ENCODE measurements at regions not wholly inside any gene's neighbourhood (a gene's known extent, or its start where the extent isn't known, plus 50 kb on each side); places are given as distances from the start of the nearest gene placed in this dataset.

DNA sequence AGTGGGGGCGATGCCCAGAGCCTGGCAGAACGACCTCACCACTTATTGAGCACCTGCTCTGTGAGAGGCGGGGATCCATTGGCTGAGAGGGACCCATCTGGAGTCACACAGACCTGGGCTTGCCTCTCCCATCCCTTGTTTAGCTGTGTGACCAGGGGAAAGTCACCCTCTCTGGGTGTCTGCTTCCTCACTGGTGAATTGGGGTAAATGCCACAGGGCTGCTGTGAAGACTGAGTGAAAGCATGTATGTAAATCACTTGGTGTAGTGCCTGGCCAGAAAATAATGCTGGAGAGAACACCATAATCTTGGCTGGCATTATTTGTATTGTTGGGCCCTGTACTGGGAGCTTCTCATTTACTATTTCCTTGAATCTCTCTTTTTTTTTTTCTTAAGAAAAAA is 83.4 kb upstream of the PRL start:
- no peaks in the 10 kb centered on the region for H3K9me3 ChIP-seq
- 86 to 91% methylated on average over 2 to 3 of the region's 3 CpGs for WGBS, 2 donors
- H3K27ac ChIP-seq: no peak overlapping the region
- no peak overlapping the region for H3K4me3 ChIP-seq
- TF ChIP-seq EP300 (IDR thresholded peaks at IDR 0.05) (no peak), POLR2A (IDR thresholded peaks at IDR 0.05) (no peak)
- TF ChIP-seq, protein P1, sequence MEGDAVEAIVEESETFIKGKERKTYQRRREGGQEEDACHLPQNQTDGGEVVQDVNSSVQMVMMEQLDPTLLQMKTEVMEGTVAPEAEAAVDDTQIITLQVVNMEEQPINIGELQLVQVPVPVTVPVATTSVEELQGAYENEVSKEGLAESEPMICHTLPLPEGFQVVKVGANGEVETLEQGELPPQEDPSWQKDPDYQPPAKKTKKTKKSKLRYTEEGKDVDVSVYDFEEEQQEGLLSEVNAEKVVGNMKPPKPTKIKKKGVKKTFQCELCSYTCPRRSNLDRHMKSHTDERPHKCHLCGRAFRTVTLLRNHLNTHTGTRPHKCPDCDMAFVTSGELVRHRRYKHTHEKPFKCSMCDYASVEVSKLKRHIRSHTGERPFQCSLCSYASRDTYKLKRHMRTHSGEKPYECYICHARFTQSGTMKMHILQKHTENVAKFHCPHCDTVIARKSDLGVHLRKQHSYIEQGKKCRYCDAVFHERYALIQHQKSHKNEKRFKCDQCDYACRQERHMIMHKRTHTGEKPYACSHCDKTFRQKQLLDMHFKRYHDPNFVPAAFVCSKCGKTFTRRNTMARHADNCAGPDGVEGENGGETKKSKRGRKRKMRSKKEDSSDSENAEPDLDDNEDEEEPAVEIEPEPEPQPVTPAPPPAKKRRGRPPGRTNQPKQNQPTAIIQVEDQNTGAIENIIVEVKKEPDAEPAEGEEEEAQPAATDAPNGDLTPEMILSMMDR (IDR thresholded peaks at IDR 0.05): no peak
- no peaks in the 10 kb centered on the region for H3K36me3 ChIP-seq
- H3K4me1 ChIP-seq: no peaks in the 10 kb centered on the region
- no peaks in the 10 kb centered on the region for H3K27me3 ChIP-seq
- no peak for DNase-seq (ENCODE audit: low spot score in 2 of 2)

DNA sequence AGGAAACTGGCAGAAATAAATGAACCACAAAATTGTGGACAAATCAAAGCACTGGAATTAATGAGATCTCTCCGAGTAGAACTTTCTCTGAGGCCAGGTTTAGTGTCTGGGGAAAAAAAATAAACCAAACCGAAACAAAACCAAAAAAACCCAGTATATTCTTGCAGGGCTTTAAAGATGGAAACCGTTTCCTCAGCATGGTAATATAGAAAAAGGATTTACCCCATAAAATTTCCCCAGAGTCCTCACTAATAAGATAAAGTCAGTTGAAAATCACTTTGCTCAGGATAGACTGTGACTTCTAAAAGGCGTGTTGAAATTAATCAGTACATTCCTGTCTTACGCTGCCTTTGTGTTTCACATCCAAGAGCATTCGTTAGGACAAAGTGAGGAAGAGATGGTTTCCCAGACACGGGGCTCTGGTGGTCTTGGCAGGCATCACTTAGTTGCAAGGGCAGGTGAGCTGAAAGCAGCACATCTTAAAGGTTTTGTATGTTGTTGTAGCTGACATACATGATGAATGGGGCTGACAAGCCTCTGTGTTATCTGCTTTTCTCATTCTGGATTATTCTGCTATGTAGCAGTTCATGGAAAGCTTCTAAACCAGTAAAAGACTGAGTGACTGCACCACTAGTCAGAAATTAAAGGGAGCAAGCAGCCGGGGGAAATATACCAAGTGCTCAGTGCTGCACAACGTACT is 85.2 kb upstream of the PRL start:
- Histone ChIP-seq H3K27ac (no peak overlapping the region), H3K36me3 (no peaks in the 10 kb centered on the region), H3K9me3 (no peaks in the 10 kb centered on the region), H3K4me3 (no peak overlapping the region), H3K27me3 (no peaks in the 10 kb centered on the region), H3K4me1 (no peaks in the 10 kb centered on the region)
- WGBS, 2 donors: 79 to 80% methylated on average over 9 of the region's 9 CpGs
- TF ChIP-seq, protein P1 (IDR thresholded peaks at IDR 0.05): no peak
- TF ChIP-seq EP300 (IDR thresholded peaks at IDR 0.05) (no peak), POLR2A (IDR thresholded peaks at IDR 0.05) (no peak)
- no peak for DNase-seq (ENCODE audit: low spot score in 2 of 2)

DNA sequence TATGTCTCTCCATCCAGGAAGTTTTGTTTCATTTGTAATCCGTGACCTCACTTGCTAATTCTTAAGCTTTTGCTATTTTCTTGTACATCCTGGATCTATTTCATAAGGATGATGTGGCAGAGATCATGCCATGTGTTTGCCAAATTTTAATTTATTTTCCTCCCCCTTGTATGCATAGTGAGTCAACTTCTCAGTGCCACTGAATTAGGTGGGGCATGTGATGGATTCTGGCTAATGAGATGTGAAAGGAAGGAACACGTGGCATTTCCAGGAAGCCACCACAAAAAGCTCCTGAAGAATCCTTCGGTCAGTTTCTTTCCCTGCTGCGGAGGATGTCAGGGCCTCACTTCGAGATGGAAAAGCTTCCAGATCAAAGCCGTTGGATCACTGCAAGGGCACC is 86.2 kb upstream of the PRL start:
- TF ChIP-seq EP300 (IDR thresholded peaks at IDR 0.05): no peak
- TF ChIP-seq, protein P1 (IDR thresholded peaks at IDR 0.05): no peak
- TF ChIP-seq POLR2A (IDR thresholded peaks at IDR 0.05): no peak
- WGBS, 2 donors: 90 to 92% methylated on average over 6 of the region's 6 CpGs
- no peaks in the 10 kb centered on the region for H3K9me3 ChIP-seq
- H3K27me3 ChIP-seq: no peaks in the 10 kb centered on the region
- no peaks in the 10 kb centered on the region for H3K36me3 ChIP-seq
- DNase-seq (ENCODE audit: low spot score in 2 of 2): no peak
- H3K27ac ChIP-seq: no peak overlapping the region
- no peak overlapping the region for H3K4me3 ChIP-seq
- H3K4me1 ChIP-seq: no peaks in the 10 kb centered on the region

DNA sequence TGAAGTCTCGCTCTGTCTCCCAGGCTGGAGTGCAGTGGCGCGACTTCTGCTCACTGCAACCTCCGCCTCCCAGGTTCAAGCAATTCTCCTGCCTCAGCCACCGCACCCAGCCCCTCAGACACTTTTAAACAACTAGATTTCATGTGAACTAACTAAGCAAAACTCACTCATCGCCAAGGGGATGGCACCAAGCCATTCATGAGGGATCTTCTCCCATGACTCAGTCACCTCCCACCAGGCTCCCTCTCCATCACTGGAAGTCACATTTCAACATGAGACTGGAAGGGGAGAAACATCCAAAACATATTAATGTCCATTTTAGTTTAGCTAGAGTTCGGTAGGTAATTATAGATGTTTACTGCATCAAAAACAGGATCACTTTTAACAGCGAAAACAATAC is 95.9 kb upstream of the PRL start:
- WGBS, 2 donors: 94 to 97% methylated on average over 8 of the region's 8 CpGs
- no peak overlapping the region for H3K4me3 ChIP-seq
- H3K36me3 ChIP-seq: no peaks in the 10 kb centered on the region
- no peak for DNase-seq (ENCODE audit: low spot score in 2 of 2)
- TF ChIP-seq, protein P1 (IDR thresholded peaks at IDR 0.05): no peak
- TF ChIP-seq EP300 (IDR thresholded peaks at IDR 0.05) (no peak), POLR2A (IDR thresholded peaks at IDR 0.05) (no peak)
- peaks cover 0 to 3% (median 0%) of the 10 kb centered on the region in 4 donors for H3K9me3 ChIP-seq
- H3K27me3 ChIP-seq: no peaks in the 10 kb centered on the region
- H3K27ac ChIP-seq: no peak overlapping the region
- H3K4me1 ChIP-seq: no peaks in the 10 kb centered on the region

GRCh38 chr6:22394691-22395090 is 97.9 kb upstream of the PRL start:
- Histone ChIP-seq H3K36me3 (no peaks in the 10 kb centered on the region), H3K4me1 (no peaks in the 10 kb centered on the region), H3K9me3 (no peaks in the 10 kb centered on the region), H3K27ac (no peak overlapping the region), H3K4me3 (no peak overlapping the region), H3K27me3 (no peaks in the 10 kb centered on the region)
- TF ChIP-seq EP300 (IDR thresholded peaks at IDR 0.05): no peak
- TF ChIP-seq POLR2A (IDR thresholded peaks at IDR 0.05): no peak
- TF ChIP-seq, protein P1 (IDR thresholded peaks at IDR 0.05): no peak
- DNase-seq (ENCODE audit: low spot score in 2 of 2): no peak
- 78 to 81% methylated on average over 2 of the region's 2 CpGs for WGBS, 2 donors
